Spleen (tissue), 11 donors: ENCODE measurements at regions not wholly inside any gene's neighbourhood (a gene's known extent, or its start where the extent isn't known, plus 50 kb on each side); places are given as distances from the start of the nearest gene placed in this dataset.

Experiments
- DNase-seq: peaks from one replicate; pipeline ENCODE4 v3.0.0-alpha.2; 2020
- H3K27ac ChIP-seq, 8 donors: fragments of 200-600 bp; sonication (generic) in 7 of 8; 1 replicate in 4 of 8; 2 replicates in 4 of 8; pipeline versions ENCODE4 v1.5.0 to v1.8.0; 2016 to 2021; ENCODE audit warnings: inconsistent platforms in 4 of 8, mild to moderate bottlenecking in 4 of 8, moderate library complexity in 1 of 8
- H3K27me3 ChIP-seq, 7 donors: fragments of 200-600 bp; sonication (generic) in 6 of 7; replicated peaks in 1 of 7; 1 replicate in 4 of 7; 2 replicates in 3 of 7; pipeline versions ENCODE4 v1.5.0 to v1.8.0; 2016 to 2021; ENCODE audit warnings: inconsistent platforms in 3 of 7, mild to moderate bottlenecking in 1 of 7
- H3K36me3 ChIP-seq, 6 donors: fragments of 200-600 bp; sonication (generic) in 5 of 6; 1 replicate in 4 of 6; 2 replicates in 2 of 6; pipeline versions ENCODE4 v1.5.0 to v1.8.0; 2016 to 2021; ENCODE audit warnings: inconsistent platforms in 2 of 6
- H3K4me1 ChIP-seq, 6 donors: fragments of 200-600 bp; sonication (generic) in 5 of 6; 1 replicate in 3 of 6; 2 replicates in 3 of 6; pipeline versions ENCODE4 v1.5.0 to v1.8.0; 2016 to 2021; ENCODE audit warnings: inconsistent platforms in 3 of 6
- H3K4me3 ChIP-seq, 8 donors: fragments of 200-600 bp; sonication (generic) in 7 of 8; 1 replicate in 4 of 8; 2 replicates in 4 of 8; pipeline versions ENCODE4 v1.5.0 to v1.8.0; 2016 to 2021; ENCODE audit warnings: inconsistent platforms in 4 of 8, mild to moderate bottlenecking in 4 of 8, moderate library complexity in 2 of 8
- H3K9me3 ChIP-seq, 8 donors: fragments of 200-600 bp; sonication (generic) in 7 of 8; 1 replicate in 4 of 8; 2 replicates in 4 of 8; pipeline versions ENCODE4 v1.5.0 to v1.8.0; 2016 to 2021; ENCODE audit warnings: inconsistent platforms in 4 of 8
- POLR2A ChIP-seq, 3 donors: fragments of 450-650 bp; IDR thresholded peaks; one replicate each; pipeline ENCODE4 v1.5.1; 2017; ENCODE audit warnings: antibody characterized with exemption in 3 of 3, mild to moderate bottlenecking in 1 of 3
- POLR2AphosphoS5 ChIP-seq, 3 donors: sonication (generic); formaldehyde crosslinking; IDR thresholded peaks; one replicate each; pipeline ENCODE4 v1.5.1; 2017; ENCODE audit warnings: antibody characterized with exemption in 3 of 3
- WGBS, 5 donors: extraction: QIAGEN DNeasy Blood & Tissue Kit in 3 of 5; methylation state at CpG; one replicate each; pipeline versions ENCODE4 v1.1.5 to v1.1.7; 2013 to 2018; 5-methylcytosine and 5-hydroxymethylcytosine counted together
- intact Hi-C: fragments of 100-400 bp; cut with DNase I; formaldehyde crosslinking; loops from one replicate; pipeline ENCODE4 v1.15.0; 2023; ENCODE audit warnings: low total_unique reads
- TF ChIP-seq, protein P1 (sequence below), 11 experiments: fragments of 200-600 bp in 7 of 11; fragments of 450-650 bp in 4 of 11; sonication (generic) in 4 of 11; IDR thresholded peaks in 8 of 11; conservative IDR thresholded peaks in 3 of 11; 1 replicate in 7 of 11; 2 replicates in 4 of 11; pipeline versions ENCODE4 v1.4.0 to v1.8.0; 2016 to 2021; ENCODE audit warnings: antibody characterized with exemption in 11 of 11, inconsistent platforms in 4 of 11, mild to moderate bottlenecking in 1 of 11
- donor health status: healthy with polysubstance abuse.
- donor health status: DM: no; HTN: no; CAD: no; lungs with moderate emphysema.
- donor health status: DM: no; HTN: no; CAD: no.
- donor health status: Bipolar disorder and iron deficiency.
- donor health status: healthy.
- donor health status: DM: no; HTN: no; CAD: no.
- donor health status: DM: yes; HTN: yes; CAD: no.

DNA sequence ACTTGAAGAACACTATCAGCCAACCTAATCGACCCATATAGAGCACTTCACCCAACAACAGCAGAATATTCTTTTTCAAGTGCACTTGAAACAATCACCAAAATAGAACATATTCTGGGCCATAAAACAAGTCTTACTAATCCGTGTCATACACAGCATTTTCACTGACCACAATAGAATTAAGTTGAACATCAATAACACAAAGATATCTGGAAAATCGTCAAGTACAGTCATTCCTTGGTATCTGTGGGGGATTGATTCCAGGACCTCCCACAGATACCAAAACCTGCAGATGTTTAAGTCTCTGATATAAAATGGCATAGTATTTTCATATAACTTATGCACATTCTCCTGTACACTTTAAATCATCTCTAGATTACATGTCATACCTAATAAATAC lies 295.7 kb downstream of the BCL11B start:
- H3K36me3 ChIP-seq: no peaks in the 10 kb centered on the region
- WGBS, 5 donors: 65 to 78% (median 70%) methylated on average over 3 of the region's 3 CpGs
- no peak for DNase-seq
- no peak overlapping the region for H3K27ac ChIP-seq
- H3K27me3 ChIP-seq: no peaks in the 10 kb centered on the region
- intact Hi-C loops: no loop called here
- peaks cover 0 to 28% (median 17%) of the 10 kb centered on the region in 8 donors for H3K9me3 ChIP-seq
- no peak overlapping the region for H3K4me3 ChIP-seq
- no peaks in the 10 kb centered on the region for H3K4me1 ChIP-seq
- TF ChIP-seq POLR2AphosphoS5 (IDR thresholded peaks at IDR 0.05): no peak
- TF ChIP-seq, protein P1, sequence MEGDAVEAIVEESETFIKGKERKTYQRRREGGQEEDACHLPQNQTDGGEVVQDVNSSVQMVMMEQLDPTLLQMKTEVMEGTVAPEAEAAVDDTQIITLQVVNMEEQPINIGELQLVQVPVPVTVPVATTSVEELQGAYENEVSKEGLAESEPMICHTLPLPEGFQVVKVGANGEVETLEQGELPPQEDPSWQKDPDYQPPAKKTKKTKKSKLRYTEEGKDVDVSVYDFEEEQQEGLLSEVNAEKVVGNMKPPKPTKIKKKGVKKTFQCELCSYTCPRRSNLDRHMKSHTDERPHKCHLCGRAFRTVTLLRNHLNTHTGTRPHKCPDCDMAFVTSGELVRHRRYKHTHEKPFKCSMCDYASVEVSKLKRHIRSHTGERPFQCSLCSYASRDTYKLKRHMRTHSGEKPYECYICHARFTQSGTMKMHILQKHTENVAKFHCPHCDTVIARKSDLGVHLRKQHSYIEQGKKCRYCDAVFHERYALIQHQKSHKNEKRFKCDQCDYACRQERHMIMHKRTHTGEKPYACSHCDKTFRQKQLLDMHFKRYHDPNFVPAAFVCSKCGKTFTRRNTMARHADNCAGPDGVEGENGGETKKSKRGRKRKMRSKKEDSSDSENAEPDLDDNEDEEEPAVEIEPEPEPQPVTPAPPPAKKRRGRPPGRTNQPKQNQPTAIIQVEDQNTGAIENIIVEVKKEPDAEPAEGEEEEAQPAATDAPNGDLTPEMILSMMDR (IDR thresholded peaks at IDR 0.05 in 8 of 11, conservative IDR thresholded peaks at IDR 0.05 in 3 of 11): no peak
- TF ChIP-seq POLR2A (IDR thresholded peaks at IDR 0.05): no peak

DNA sequence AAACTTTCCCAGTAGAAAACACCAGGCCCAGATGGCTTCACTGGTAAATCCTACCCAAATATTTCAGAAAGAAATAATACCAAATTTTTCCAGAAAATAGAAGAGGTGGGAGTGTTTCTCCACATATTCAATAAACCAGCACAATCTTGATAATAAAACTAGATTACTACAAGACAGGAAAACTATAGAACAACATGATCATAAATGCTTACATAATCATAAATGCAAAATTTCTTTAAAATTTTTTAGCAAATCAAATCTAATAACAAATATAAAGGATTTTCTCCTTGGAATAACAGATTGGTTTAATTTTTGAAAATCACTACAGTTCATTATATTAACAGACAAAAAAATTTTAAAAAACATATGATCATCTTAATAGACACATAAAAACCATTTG lies 294.5 kb downstream of the BCL11B start:
- intact Hi-C loops: no loop called here
- no peak overlapping the region for H3K27ac ChIP-seq
- no peaks in the 10 kb centered on the region for H3K36me3 ChIP-seq
- no peaks in the 10 kb centered on the region for H3K27me3 ChIP-seq
- H3K9me3 ChIP-seq: peaks cover 0 to 30% (median 17%) of the 10 kb centered on the region in 8 donors
- H3K4me3 ChIP-seq: no peak overlapping the region
- TF ChIP-seq POLR2A (IDR thresholded peaks at IDR 0.05): no peak
- no peak for TF ChIP-seq POLR2AphosphoS5 (IDR thresholded peaks at IDR 0.05)
- TF ChIP-seq, protein P1 (IDR thresholded peaks at IDR 0.05 in 8 of 11, conservative IDR thresholded peaks at IDR 0.05 in 3 of 11): no peak
- no peaks in the 10 kb centered on the region for H3K4me1 ChIP-seq
- no peak for DNase-seq

DNA sequence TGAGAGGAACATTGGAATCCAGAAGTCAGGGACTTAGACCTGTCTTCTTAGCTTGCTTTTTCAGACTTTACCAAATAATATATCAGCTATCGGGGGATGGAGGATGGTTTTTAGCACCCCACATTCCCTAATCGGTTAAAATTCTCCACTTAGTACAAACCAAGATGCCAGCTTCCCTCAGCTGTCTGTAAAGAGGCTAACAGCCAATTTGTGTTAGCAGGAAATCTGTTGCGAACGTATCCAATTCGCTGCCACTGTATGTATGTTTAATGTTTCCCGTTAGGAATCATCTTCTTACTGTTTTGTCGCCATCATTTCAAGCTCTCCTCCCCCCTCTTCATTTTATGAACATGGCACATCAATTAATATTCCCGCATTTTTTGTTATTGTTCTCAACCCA lies 289.0 kb downstream of the BCL11B start:
- Histone ChIP-seq H3K27ac (no peak overlapping the region), H3K4me3 (no peak overlapping the region), H3K9me3 (peaks cover 0 to 25% (median 14%) of the 10 kb centered on the region in 8 donors), H3K36me3 (no peaks in the 10 kb centered on the region), H3K4me1 (peaks cover 0 to 9% (median 0%) of the 10 kb centered on the region in 6 donors), H3K27me3 (no peaks in the 10 kb centered on the region)
- intact Hi-C loops: no loop called here
- no peak for DNase-seq
- WGBS, 5 donors: 82 to 91% (median 86%) methylated on average over 8 of the region's 8 CpGs
- TF ChIP-seq, protein P1 (IDR thresholded peaks at IDR 0.05 in 8 of 11, conservative IDR thresholded peaks at IDR 0.05 in 3 of 11): no peak
- TF ChIP-seq POLR2AphosphoS5 (IDR thresholded peaks at IDR 0.05) (no peak), POLR2A (IDR thresholded peaks at IDR 0.05) (no peak)

DNA sequence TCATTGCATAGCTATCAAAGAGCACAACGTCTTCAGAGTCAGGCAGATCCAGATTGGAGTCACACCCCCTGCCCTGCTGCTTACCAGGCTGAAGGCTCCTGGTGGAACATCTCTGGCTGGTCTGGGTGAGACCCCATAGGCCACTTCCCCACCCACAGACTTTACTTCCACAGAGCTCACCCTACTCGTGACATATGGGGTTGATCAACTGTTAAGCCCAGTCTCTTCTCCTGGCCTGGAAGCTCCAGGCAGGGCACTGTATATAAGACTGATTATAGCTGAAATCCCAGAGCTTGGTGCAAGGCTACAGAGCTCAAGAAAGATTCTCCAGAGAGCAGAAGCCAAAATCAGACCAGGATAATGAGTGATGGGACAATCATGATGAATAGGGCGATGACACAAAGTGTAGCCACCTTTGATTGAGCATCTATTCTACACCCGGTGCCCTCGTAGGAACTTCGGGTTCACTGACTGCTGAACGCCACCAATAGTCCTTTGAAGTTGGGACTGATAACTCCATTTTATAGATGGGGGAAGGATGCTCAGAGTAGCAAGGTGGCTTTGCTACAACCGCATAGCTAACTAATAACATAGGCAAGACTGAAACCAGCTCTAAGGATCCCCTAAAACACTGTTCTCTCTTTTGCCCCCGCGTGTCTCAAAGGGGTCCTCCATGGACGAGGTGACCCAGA lies 287.8 kb downstream of the BCL11B start:
- no peaks in the 10 kb centered on the region for H3K36me3 ChIP-seq
- TF ChIP-seq, protein P1 (IDR thresholded peaks at IDR 0.05 in 8 of 11, conservative IDR thresholded peaks at IDR 0.05 in 3 of 11): no peak
- TF ChIP-seq POLR2AphosphoS5 (IDR thresholded peaks at IDR 0.05) (no peak), POLR2A (IDR thresholded peaks at IDR 0.05) (no peak)
- no peak overlapping the region for H3K4me3 ChIP-seq
- intact Hi-C loops: no loop called here
- 80 to 84% (median 83%) methylated on average over 11 of the region's 11 CpGs for WGBS, 5 donors
- H3K27ac ChIP-seq: peak overlapping the region in 6 of 8 donors; percentile 5 to 81 (median 63)
- DNase-seq: no peak
- H3K9me3 ChIP-seq: peaks cover 0 to 14% (median 4%) of the 10 kb centered on the region in 8 donors
- H3K4me1 ChIP-seq: peaks cover 0 to 9% (median 0%) of the 10 kb centered on the region in 6 donors
- H3K27me3 ChIP-seq: no peaks in the 10 kb centered on the region
